ENCODE measurements at regions not wholly inside any gene's neighbourhood (a gene's known extent, or its start where the extent isn't known, plus 50 kb on each side); places are given as distances from the start of the nearest gene placed in this dataset.

- TF ChIP-seq, protein P1, sequence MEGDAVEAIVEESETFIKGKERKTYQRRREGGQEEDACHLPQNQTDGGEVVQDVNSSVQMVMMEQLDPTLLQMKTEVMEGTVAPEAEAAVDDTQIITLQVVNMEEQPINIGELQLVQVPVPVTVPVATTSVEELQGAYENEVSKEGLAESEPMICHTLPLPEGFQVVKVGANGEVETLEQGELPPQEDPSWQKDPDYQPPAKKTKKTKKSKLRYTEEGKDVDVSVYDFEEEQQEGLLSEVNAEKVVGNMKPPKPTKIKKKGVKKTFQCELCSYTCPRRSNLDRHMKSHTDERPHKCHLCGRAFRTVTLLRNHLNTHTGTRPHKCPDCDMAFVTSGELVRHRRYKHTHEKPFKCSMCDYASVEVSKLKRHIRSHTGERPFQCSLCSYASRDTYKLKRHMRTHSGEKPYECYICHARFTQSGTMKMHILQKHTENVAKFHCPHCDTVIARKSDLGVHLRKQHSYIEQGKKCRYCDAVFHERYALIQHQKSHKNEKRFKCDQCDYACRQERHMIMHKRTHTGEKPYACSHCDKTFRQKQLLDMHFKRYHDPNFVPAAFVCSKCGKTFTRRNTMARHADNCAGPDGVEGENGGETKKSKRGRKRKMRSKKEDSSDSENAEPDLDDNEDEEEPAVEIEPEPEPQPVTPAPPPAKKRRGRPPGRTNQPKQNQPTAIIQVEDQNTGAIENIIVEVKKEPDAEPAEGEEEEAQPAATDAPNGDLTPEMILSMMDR (IDR thresholded peaks at IDR 0.05 in 2 of 3, conservative IDR thresholded peaks at IDR 0.05 in 1 of 3; ENCODE audit: borderline replicate concordance in 1 of 3, insufficient read depth in 1 of 3, low read depth in 2 of 3, low read length in 2 of 3) = 0 out of 6 replicates have a peak, but pooled peaks of 1 of the 3 experiments have one; percentile 17
- TF ChIP-seq REST (IDR thresholded peaks at IDR 0.05; ENCODE audit: low read depth) = no peak
- TF ChIP-seq POLR2A (IDR thresholded peaks at IDR 0.05; ENCODE audit: borderline replicate concordance, extremely low read depth, insufficient read depth, insufficient read length) = no peak
Measured at GRCh38 chr15:67935244-67935643, 95.4 kb upstream of the RNU6-1 start.

Data from HCT116 (cell line).